ENCODE measurements at regions not wholly inside any gene's neighbourhood (a gene's known extent, or its start where the extent isn't known, plus 50 kb on each side); places are given as distances from the start of the nearest gene placed in this dataset.

DNA sequence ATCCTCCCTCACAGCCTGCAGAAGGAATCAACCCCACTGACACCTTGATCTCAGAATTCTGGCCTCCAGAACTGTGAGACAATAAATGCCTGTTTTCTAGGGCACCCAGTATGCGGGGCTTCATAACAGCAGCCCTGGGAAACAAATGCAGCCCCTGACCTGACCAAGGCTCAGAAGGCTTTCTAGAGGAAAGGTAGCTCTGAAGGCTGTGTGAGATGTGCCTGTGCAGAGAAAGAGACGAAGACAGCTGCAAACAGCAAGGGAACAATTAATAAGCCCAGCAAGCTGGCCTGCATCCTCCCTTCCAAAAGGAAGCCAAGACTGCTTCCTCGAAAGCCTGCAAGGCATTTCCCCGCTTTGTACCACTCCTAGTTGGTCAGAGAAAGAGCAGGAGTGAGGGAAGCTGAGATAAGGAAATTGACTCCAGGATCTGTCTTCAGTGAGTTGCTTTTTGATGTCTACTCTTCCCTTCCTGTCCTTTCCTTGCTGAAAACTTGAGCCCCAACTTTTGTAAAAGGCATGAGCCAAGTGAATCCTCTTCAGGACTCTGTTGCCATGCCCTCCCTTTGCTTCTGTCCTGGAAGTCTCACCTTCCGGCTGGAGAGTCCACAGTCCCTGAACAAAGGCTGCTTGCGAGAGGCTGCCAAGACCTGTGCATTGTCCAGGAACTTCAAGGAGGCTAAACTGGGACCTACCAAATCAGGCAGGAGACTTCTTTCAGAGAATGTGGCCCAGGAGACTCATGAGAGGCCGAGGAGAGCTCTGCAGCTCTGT, 71.2 kb upstream of the ARID5B start:
- ATAC-seq (peak in 1 of 2 donors; percentile 30), DNase-seq (no peak)
- TF ChIP-seq, protein P1, sequence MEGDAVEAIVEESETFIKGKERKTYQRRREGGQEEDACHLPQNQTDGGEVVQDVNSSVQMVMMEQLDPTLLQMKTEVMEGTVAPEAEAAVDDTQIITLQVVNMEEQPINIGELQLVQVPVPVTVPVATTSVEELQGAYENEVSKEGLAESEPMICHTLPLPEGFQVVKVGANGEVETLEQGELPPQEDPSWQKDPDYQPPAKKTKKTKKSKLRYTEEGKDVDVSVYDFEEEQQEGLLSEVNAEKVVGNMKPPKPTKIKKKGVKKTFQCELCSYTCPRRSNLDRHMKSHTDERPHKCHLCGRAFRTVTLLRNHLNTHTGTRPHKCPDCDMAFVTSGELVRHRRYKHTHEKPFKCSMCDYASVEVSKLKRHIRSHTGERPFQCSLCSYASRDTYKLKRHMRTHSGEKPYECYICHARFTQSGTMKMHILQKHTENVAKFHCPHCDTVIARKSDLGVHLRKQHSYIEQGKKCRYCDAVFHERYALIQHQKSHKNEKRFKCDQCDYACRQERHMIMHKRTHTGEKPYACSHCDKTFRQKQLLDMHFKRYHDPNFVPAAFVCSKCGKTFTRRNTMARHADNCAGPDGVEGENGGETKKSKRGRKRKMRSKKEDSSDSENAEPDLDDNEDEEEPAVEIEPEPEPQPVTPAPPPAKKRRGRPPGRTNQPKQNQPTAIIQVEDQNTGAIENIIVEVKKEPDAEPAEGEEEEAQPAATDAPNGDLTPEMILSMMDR (IDR thresholded peaks at IDR 0.05 in 4 of 5, conservative IDR thresholded peaks at IDR 0.05 in 1 of 5): no peak
- TF ChIP-seq POLR2A (IDR thresholded peaks at IDR 0.05): no peak
- H3K4me1 ChIP-seq: peaks cover 0 to 3% of the 10 kb centered on the region in 2 donors
- H3K9me3 ChIP-seq: no peaks in the 10 kb centered on the region
- H3K27me3 ChIP-seq: no peaks in the 10 kb centered on the region
- peak overlapping the region in 2 of 4 donors; percentile 18 to 34 for H3K27ac ChIP-seq
- intact Hi-C loops (cut with DNase I; ENCODE audit: low total_unique reads) (no loop called here), in situ Hi-C loops (cut with MboI; ENCODE audit: low sequenced_read_pairs in 4 of 4) (no loop called here)
- H3K4me3 ChIP-seq: no peak overlapping the region
- H3K36me3 ChIP-seq: no peaks in the 10 kb centered on the region

DNA sequence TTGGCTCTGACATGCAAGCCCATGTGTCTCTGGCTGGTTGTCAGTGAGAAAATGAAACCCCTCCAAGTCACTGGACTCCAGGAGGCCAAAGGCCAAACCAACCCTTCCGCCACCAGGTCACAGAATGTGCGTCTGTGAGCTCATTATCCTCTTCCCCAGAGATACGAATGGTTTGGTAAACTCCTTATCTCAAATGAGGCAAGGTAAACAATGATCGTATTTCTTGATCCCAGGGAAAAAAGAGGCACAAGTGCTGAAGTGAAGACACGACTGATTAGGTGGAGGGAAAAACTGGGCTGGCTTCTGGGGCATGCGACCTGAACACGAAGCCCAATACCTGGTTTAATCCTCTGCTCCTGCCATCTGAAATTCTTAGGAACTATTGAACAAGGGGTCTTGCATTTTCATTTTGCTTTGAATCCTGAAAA, 70.6 kb upstream of the ARID5B start:
- TF ChIP-seq, protein P1 (IDR thresholded peaks at IDR 0.05 in 4 of 5, conservative IDR thresholded peaks at IDR 0.05 in 1 of 5): no peak
- no peak for TF ChIP-seq POLR2A (IDR thresholded peaks at IDR 0.05)
- intact Hi-C loops (cut with DNase I; ENCODE audit: low total_unique reads): no loop called here
- no peak for ATAC-seq
- Histone ChIP-seq H3K36me3 (no peaks in the 10 kb centered on the region), H3K27ac (peak overlapping the region in 3 of 4 donors; percentile 18 to 34 (median 31)), H3K4me1 (peaks cover 2 to 9% of the 10 kb centered on the region in 2 donors), H3K4me3 (no peak overlapping the region), H3K27me3 (no peaks in the 10 kb centered on the region), H3K9me3 (no peaks in the 10 kb centered on the region)
- in situ Hi-C loops (cut with MboI; ENCODE audit: low sequenced_read_pairs in 4 of 4): no loop called here
- DNase-seq: no peak

DNA sequence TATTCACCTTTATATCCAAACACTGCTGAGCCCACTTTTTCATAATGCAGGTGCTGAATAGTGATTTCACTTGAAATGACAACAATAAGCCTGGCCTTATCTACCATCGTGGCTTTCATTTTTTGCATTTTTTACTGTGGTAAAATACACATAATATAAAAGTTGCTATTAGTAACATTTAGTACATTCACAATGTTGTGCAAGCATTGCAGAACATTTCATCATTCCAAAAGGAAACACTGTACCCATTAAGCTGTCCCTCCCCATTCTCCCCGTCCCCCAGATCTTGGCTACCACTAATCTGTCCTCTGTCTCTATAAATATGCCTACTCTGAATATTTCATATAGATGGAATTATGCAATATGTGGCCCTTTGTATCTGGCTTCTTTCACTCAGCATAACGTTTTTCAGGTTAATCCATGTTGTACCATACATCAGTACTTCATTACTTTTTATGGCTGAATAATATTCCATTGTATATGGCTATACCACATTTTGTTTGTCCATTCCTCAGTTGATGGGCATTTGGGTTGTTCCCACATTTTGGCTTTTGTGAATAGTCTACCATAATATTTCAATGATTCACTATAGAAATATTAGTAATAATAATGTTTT, 68.5 kb upstream of the ARID5B start:
- no peaks in the 10 kb centered on the region for H3K9me3 ChIP-seq
- H3K36me3 ChIP-seq: no peaks in the 10 kb centered on the region
- H3K27me3 ChIP-seq: no peaks in the 10 kb centered on the region
- H3K4me1 ChIP-seq: peaks cover 23 to 25% of the 10 kb centered on the region in 2 donors
- no peak overlapping the region for H3K27ac ChIP-seq
- in situ Hi-C loops (cut with MboI; ENCODE audit: low sequenced_read_pairs in 4 of 4) (no loop called here), intact Hi-C loops (cut with DNase I; ENCODE audit: low total_unique reads) (no loop called here)
- ATAC-seq (no peak), DNase-seq (no peak)
- TF ChIP-seq, protein P1 (IDR thresholded peaks at IDR 0.05 in 4 of 5, conservative IDR thresholded peaks at IDR 0.05 in 1 of 5): no peak
- TF ChIP-seq POLR2A (IDR thresholded peaks at IDR 0.05): no peak
- no peak overlapping the region for H3K4me3 ChIP-seq

DNA sequence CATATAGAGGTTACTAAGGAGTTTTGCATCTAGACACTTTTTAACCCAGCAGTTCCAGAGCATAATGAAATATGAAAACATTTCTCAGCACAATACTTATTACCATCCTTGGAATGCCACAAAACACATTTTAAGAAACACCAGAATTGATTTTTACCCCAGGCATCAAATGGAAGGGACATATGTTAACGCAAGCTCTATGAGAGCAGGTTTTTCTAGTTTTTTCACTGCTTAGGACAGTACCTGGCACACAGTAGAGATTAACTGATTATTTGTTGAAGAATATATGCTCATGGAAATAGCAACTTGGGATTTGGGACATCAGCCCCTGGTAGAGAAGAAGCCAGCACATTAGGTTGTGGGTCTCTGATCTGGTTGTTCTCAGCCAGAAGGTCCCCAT, 67.0 kb upstream of the ARID5B start:
- in situ Hi-C loops (cut with MboI; ENCODE audit: low sequenced_read_pairs in 4 of 4): no loop called here
- Histone ChIP-seq H3K36me3 (no peaks in the 10 kb centered on the region), H3K27me3 (no peaks in the 10 kb centered on the region), H3K4me3 (no peak overlapping the region), H3K9me3 (no peaks in the 10 kb centered on the region), H3K27ac (no peak overlapping the region), H3K4me1 (peaks cover 25 to 26% of the 10 kb centered on the region in 2 donors)
- TF ChIP-seq, protein P1 (IDR thresholded peaks at IDR 0.05 in 4 of 5, conservative IDR thresholded peaks at IDR 0.05 in 1 of 5): no peak
- intact Hi-C loops (cut with DNase I; ENCODE audit: low total_unique reads): no loop called here
- DNase-seq: no peak
- ATAC-seq: no peak

All from gastrocnemius medialis (tissue), 4 donors.